Endothelial cell of umbilical vein (primary cell): ENCODE measurements at regions not wholly inside any gene's neighbourhood (a gene's known extent, or its start where the extent isn't known, plus 50 kb on each side); places are given as distances from the start of the nearest gene placed in this dataset.

Experiments
- BruUV-seq: library from RNA; stranded (reverse); fragments of 400-500 nt; replicated peaks from 2 replicates; lab custom pipeline; 2021; lab: Mats Ljungman, UMichigan
- CTCF ChIA-PET: fragments of 300-600, 350-600 bp; sonication (Branson Sonifier 250); formaldehyde crosslinking; loops from one replicate; lab custom pipeline; 2021; ENCODE audit warnings: antibody characterized with exemption, inconsistent platforms; lab: Charles Lee
- POLR2A ChIA-PET: fragments of 300-600, 350-600 bp; sonication (Branson Sonifier 250); formaldehyde crosslinking; loops from one replicate; lab custom pipeline; 2021; ENCODE audit warnings: antibody characterized with exemption, inconsistent platforms; lab: Charles Lee
- DNase-seq: peaks from one replicate; pipeline ENCODE4 v3.0.0-alpha.2; 2011; ENCODE audit warnings: low read depth, low spot score
- FAIRE-seq: peaks from 2 replicates; lab custom pipeline; 2011; peaks lifted over from hg19 to GRCh38; lab: Jason Lieb, UNC
- H2AFZ ChIP-seq: 2 replicates; pipeline ENCODE4 v1.6.0; 2012; ENCODE audit warnings: low read depth, low read length, control low read depth, inconsistent platforms
- H3K27ac ChIP-seq: 2 replicates; pipeline ENCODE4 v1.5.1; 2011; ENCODE audit warnings: low read depth, mild to moderate bottlenecking, control low read depth, low read length, moderate library complexity; ENCODE audit not compliant: insufficient read depth
- H3K27me3 ChIP-seq, 2 experiments: 2 replicates each; pipeline versions ENCODE4 v1.6.0 to v1.6.1; 2011; ENCODE audit warnings: low read length in 2 of 2, mixed read lengths in 1 of 2; ENCODE audit not compliant: control insufficient read depth in 2 of 2, insufficient read depth in 2 of 2
- H3K36me3 ChIP-seq, 2 experiments: 2 replicates in 1 of 2; 3 replicates in 1 of 2; pipeline ENCODE4 v1.5.1; 2011; ENCODE audit warnings: low read length in 2 of 2, mild to moderate bottlenecking in 1 of 2, moderate library complexity in 1 of 2; ENCODE audit not compliant: control insufficient read depth in 2 of 2, insufficient read depth in 2 of 2; ENCODE audit errors: extremely low read depth in 1 of 2
- H3K4me1 ChIP-seq: 3 replicates; pipeline ENCODE4 v1.5.1; 2011; ENCODE audit warnings: mild to moderate bottlenecking, low read length; ENCODE audit not compliant: control insufficient read depth, insufficient read depth; ENCODE audit errors: extremely low read depth
- H3K4me2 ChIP-seq: 2 replicates; pipeline ENCODE4 v1.6.1; 2011; ENCODE audit warnings: low read length, control low read depth, mixed read lengths; ENCODE audit not compliant: insufficient read depth
- H3K4me3 ChIP-seq, 3 experiments: fragments of 200-600 bp in 1 of 3; sonication (generic), shearing (Covaris generic) in 1 of 3; replicated peaks in 1 of 3; 2 replicates each; pipeline ENCODE4 v1.5.1; 2011 to 2016; ENCODE audit warnings: control low read depth in 3 of 3, low read length in 3 of 3, mild to moderate bottlenecking in 2 of 3, inconsistent platforms in 1 of 3, low read depth in 1 of 3, moderate library complexity in 1 of 3; ENCODE audit not compliant: insufficient read depth in 1 of 3
- H3K79me2 ChIP-seq: 2 replicates; pipeline ENCODE4 v1.6.0; 2012; ENCODE audit warnings: low read length, inconsistent platforms; ENCODE audit not compliant: control insufficient read depth, insufficient read depth
- H3K9ac ChIP-seq: replicated peaks from 2 replicates; pipeline ENCODE3; 2011; ENCODE audit warnings: low read length, control low read depth; ENCODE audit not compliant: insufficient read depth; ENCODE audit errors: extremely low read depth
- H3K9me1 ChIP-seq: replicated peaks from 3 replicates; pipeline ENCODE4 v1.6.0; 2011; ENCODE audit warnings: mild to moderate bottlenecking, low read length; ENCODE audit not compliant: control insufficient read depth, insufficient read depth; ENCODE audit errors: extremely low read depth
- H3K9me3 ChIP-seq: replicated peaks from 2 replicates; pipeline ENCODE4 v1.5.1; 2012; ENCODE audit warnings: low read length, inconsistent platforms; ENCODE audit not compliant: control insufficient read depth, insufficient read depth
- H4K20me1 ChIP-seq: replicated peaks from 2 replicates; pipeline ENCODE3; 2011; ENCODE audit warnings: mild to moderate bottlenecking, low read length; ENCODE audit not compliant: control insufficient read depth, insufficient read depth; ENCODE audit errors: extremely low read depth
- CTCF ChIP-seq, 2 donors: IDR thresholded peaks; 1 replicate in 1 of 2; 2 replicates in 1 of 2; pipeline ENCODE4 v1.5.1; 2011; ENCODE audit warnings: low read length in 2 of 2, mild to moderate bottlenecking in 2 of 2, moderate library complexity in 2 of 2, control low read depth in 1 of 2, inconsistent platforms in 1 of 2, low read depth in 1 of 2; ENCODE audit not compliant: insufficient read depth in 1 of 2; ENCODE audit errors: extremely low read depth in 1 of 2
- EZH2 ChIP-seq: IDR thresholded peaks from 2 replicates; pipeline ENCODE4 v1.6.1; 2012; ENCODE audit warnings: borderline replicate concordance, low read depth, mild to moderate bottlenecking, moderate library complexity, low read length, inconsistent platforms; ENCODE audit not compliant: severe bottlenecking
- FOS ChIP-seq: IDR thresholded peaks from 2 replicates; pipeline ENCODE4 v1.6.1; 2011; ENCODE audit warnings: mild to moderate bottlenecking, low read length, moderate library complexity, borderline replicate concordance; ENCODE audit not compliant: insufficient read depth
- GATA2 ChIP-seq: IDR thresholded peaks from 2 replicates; pipeline ENCODE4 v1.7.0; 2011; ENCODE audit warnings: low read depth, mild to moderate bottlenecking, moderate library complexity, mixed read lengths, low read length; ENCODE audit not compliant: insufficient read length, insufficient read depth
- JUN ChIP-seq: IDR thresholded peaks from 2 replicates; pipeline ENCODE4 v1.6.1; 2011; ENCODE audit warnings: borderline replicate concordance, low read depth; ENCODE audit not compliant: insufficient read length, insufficient read depth
- MAX ChIP-seq: IDR thresholded peaks from 2 replicates; pipeline ENCODE4 v1.6.1; 2011; ENCODE audit not compliant: insufficient read depth, insufficient read length
- MYC ChIP-seq: IDR thresholded peaks from one replicate; pipeline ENCODE4 v1.6.1; 2011; ENCODE audit warnings: mild to moderate bottlenecking, low read depth, low read length
- POLR2A ChIP-seq: IDR thresholded peaks from 2 replicates; pipeline ENCODE4 v1.6.1; 2012; ENCODE audit warnings: low read depth, mild to moderate bottlenecking, control low read depth, low read length
- POLR2AphosphoS5 ChIP-seq: IDR thresholded peaks from 2 replicates; pipeline ENCODE4 v1.6.1; 2012; ENCODE audit warnings: low read depth, mild to moderate bottlenecking, control low read depth, low read length, moderate library complexity; ENCODE audit not compliant: insufficient read depth
- dilution Hi-C: fragments of 300-500 bp; cut with MboI; formaldehyde crosslinking; loops from one replicate; pipeline ENCODE4 v1.15.0; 2019; ENCODE audit warnings: low sequenced_read_pairs; ENCODE audit not compliant: extremely low pct_ligation_motif_present
- intact Hi-C: fragments of 100-400 bp; cut with micrococcal nuclease; formaldehyde crosslinking; loops from one replicate; pipeline ENCODE4 v1.10.0; 2022

- H3K27me3 ChIP-seq = no peaks in the 10 kb centered on the region
- no peaks in the 10 kb centered on the region for H3K79me2 ChIP-seq
- FAIRE-seq = no peak
- H3K4me3 ChIP-seq = no peak overlapping the region
- no peak overlapping the region for H3K4me2 ChIP-seq
- H3K9me3 ChIP-seq = no peaks in the 10 kb centered on the region
- H3K9me1 ChIP-seq = no peaks in the 10 kb centered on the region
- H4K20me1 ChIP-seq = no peaks in the 10 kb centered on the region
- DNase-seq = no peak
- ChIA-PET CTCF (no interaction called here), POLR2A (no interaction called here)
- H3K36me3 ChIP-seq = no peaks in the 10 kb centered on the region
- dilution Hi-C loops (no loop called here), intact Hi-C loops (no loop called here)
- no peak overlapping the region for H2AFZ ChIP-seq
- TF ChIP-seq EZH2 = no peak
- no peak for TF ChIP-seq MYC
- TF ChIP-seq GATA2 = no peak
- TF ChIP-seq POLR2AphosphoS5 = no peak
- TF ChIP-seq CTCF (IDR thresholded peaks at IDR 0.05; ENCODE audit: extremely low read depth in 1 of 2, insufficient read depth in 1 of 2, low read depth in 1 of 2, low read length in 2 of 2) = no peak
- no peak for TF ChIP-seq POLR2A
- no peak for TF ChIP-seq FOS
- no peak for TF ChIP-seq MAX
- TF ChIP-seq JUN = no peak
- no peak overlapping the region for H3K9ac ChIP-seq
- no peaks in the 10 kb centered on the region for H3K4me1 ChIP-seq
- BruUV-seq = no TSS peak
- H3K27ac ChIP-seq = no peak overlapping the region
These were observed 270.8 kb upstream of the PPFIA2 start for GRCh38 chr12:82029936-82030335.
